Transverse colon (tissue), 4 donors: ENCODE measurements at regions not wholly inside any gene's neighbourhood (a gene's known extent, or its start where the extent isn't known, plus 50 kb on each side); places are given as distances from the start of the nearest gene placed in this dataset.

Experiments used
- CTCF ChIP-seq, 5 experiments: fragments of 200-600 bp in 3 of 5; fragments of 450-650 bp in 2 of 5; sonication (generic) in 3 of 5; IDR thresholded peaks; 1 replicate in 2 of 5; 2 replicates in 3 of 5; pipeline ENCODE4 v1.5.1; 2016 to 2017; ENCODE audit warnings: antibody characterized with exemption in 5 of 5, inconsistent platforms in 3 of 5, mild to moderate bottlenecking in 2 of 5, moderate library complexity in 1 of 5
- EP300 ChIP-seq: sonication (generic); formaldehyde crosslinking; IDR thresholded peaks from one replicate; pipeline ENCODE4 v1.6.1; 2017; ENCODE audit warnings: antibody characterized with exemption, low read depth
- POLR2A ChIP-seq: fragments of 450-650 bp; IDR thresholded peaks from one replicate; pipeline ENCODE4 v1.6.1; 2016; ENCODE audit warnings: antibody characterized with exemption, mild to moderate bottlenecking, moderate library complexity
- POLR2AphosphoS5 ChIP-seq, 3 donors: sonication (generic); formaldehyde crosslinking; IDR thresholded peaks; one replicate each; pipeline ENCODE4 v1.6.1; 2016; ENCODE audit warnings: antibody characterized with exemption in 3 of 3

DNA sequence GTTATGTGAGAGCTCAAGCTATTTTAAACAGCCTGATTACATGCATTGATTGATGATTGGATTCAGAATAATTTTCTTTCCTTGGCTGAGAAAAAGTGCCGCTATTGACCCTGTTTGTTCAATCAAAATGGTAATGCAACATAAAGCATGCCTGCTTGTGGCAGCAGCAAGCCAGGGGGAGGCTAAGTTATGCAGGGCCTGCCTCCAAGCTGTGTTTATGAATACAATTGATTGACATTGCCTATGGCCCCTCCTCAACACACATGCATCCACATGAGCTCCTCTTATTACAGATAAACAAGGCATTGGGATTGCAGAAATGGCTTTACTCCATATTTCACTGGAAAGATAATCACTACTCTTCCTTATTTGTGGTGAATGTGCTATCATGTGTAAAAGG is 395.6 kb downstream of the TDRD15 start:
- no peak for TF ChIP-seq CTCF (IDR thresholded peaks at IDR 0.05)
- TF ChIP-seq EP300 = no peak
- TF ChIP-seq POLR2A = no peak
- TF ChIP-seq POLR2AphosphoS5 (IDR thresholded peaks at IDR 0.05) = no peak
